HG03521 (cell line): ENCODE measurements at regions not wholly inside any gene's neighbourhood (a gene's known extent, or its start where the extent isn't known, plus 50 kb on each side); places are given as distances from the start of the nearest gene placed in this dataset.
"Not testable (repeated sequence)": the region's sequence is repeated elsewhere in the genome, so short reads cannot be mapped to it uniquely, and the experiment has no call there.

ENCODE experiments used
- ATAC-seq: cut with Tn5 transposase; IDR thresholded peaks from one replicate; pipeline ENCODE4 v1.9.1; 2021; ENCODE audit warnings: mild to moderate bottlenecking, moderate library complexity; ENCODE audit not compliant: unreplicated experiment

DNA sequence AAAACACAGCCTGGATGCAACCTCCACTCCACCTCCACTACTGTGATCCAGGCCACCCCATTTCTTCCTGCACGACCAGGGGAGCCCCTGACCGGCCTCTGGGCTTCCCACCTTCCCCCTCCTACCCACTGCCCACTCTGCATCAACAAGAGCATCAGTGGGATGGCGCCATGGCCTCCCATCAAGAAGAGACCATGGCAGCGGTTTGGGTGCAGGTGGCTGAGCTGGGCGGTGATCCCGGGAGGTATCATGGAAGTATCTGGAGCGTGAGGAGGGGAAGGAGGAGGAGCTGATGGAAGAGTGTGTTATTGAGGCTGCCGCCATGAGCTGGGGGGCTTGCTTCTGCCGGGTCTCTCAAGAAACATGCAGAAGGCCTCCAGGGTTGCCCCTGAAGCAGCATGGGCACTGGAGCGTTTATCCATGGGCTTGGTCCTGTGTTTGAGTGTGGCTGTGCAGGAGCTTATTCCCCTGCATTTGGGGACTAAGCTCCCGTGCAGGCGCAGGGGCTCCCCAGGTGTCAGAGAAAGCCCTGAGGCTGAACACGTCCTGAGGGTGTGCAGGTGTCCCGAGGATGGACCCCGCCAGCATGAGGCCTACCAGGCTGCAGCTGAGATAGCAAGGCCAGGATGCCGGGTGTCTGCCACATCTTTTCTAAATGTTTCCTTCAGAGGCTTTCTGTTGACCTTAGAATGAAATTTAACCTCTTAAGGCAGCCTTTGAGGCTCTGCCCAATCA lies 99.2 kb upstream of the PCBD1 start:
- ATAC-seq, result no peak

DNA sequence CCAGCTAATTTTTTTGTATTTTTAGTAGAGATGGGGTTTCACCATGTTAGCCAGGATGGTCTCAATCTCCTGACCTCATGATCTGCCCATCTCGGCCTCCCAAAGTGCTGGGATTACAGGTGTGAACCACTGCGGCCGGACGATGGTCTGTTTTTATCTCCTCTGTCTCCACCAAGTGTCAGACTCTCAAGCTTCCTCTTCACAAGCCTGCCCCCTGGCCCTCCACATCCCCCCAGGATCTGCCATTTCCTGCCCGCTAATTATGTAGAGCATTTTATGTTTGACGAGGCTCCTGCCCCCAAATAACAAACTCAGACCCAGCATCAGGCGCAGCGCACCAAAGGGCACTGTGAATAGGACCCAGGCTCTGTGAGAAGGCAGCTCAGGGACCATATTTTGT lies 101.8 kb upstream of the PCBD1 start:
- not testable (repeated sequence) for ATAC-seq

GRCh38 chr10:70990681-70991080 lies 102.3 kb upstream of the PCBD1 start:
- no peak for ATAC-seq

DNA sequence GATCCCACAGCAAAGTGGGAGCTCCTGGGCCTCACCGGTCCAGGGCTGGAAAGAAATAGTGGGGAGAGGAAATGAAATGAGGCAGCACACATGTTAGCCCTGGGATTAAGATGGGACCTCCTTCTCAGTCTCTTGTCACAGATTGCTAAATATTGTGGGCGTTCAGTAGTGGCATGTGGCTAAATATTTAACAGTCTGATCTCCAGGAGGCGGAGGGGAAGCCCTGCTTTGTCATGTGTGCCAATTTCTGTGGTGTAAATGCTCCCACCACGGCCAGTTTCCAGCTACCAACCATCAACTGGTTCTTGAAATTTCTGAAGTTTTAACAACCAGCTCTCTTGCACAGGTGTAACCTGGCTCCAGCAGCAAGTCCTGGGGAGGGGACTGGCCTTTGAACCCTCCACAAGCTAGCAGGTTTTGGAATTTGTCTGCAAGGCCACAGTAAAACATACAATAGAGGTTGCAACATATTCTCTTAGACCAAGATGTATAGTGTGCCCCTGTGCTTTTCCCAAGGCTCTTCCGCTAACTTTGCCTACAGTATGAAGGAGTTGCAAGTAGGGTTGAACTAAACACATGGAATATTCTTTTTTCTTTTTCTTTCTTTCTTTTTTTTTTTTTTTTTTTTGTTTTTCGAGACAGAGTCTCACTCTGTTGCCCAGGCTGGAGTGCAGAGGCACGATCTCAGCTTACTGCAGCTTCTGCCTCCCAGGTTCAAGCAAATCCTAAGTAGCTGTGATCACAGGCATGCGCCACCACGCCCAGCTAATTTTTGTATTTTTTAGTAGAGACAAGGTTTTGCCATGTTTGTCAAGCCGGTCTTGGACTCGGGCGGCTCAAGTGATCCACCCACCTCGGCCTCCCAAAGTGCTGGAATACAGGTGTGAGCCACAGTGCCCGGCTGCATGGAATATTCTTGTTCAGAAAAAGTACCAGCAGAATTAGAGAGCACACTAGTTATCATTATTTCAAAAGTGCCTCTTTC lies 103.1 kb upstream of the PCBD1 start:
- no peak for ATAC-seq

- ATAC-seq, result no peak
Measured at GRCh38 chr10:70992436-70992835, 104.1 kb upstream of the PCBD1 start.

- ATAC-seq, result no peak
Measured at GRCh38 chr10:70993051-70993450, 104.7 kb upstream of the PCBD1 start.

DNA sequence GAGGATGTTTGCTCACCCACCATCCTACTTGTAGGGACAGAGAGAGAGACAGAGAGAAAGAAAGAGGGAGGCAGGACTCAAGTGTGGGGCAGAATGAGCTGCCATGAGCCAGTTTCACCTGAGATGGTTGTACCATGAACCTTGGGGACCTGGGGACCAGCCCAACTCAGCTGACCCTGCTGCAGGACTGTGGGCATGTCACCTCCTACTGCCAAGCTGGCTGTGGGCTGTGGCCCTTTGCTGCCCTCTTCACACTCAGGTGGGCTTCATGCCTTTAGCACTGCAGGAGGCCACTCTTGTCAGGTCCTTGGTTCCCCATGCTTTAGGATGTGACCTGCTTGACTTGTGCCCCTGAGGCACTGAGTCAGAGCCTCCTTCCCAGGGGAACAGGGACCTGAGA lies 108.2 kb upstream of the PCBD1 start:
- no peak for ATAC-seq

DNA sequence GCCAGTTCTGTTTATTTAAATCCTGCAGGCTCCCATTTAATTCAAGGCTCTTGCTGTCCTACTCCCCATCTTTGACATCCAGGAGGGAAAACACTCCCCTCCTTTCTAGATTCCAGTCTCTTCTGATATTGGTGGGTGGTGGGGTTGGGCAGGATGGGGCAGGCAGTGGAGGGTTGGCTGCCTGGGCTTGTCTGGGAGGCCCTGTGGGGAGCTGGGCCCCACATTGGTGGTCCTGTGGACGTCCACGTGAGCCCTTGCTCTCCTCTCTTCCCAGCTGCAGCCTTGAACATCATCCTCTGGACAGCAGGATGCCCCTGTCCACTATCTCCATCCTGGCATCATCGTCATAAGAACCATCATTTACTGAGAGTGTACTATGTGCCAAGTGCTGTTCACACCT lies 108.9 kb upstream of the PCBD1 start:
- no peak for ATAC-seq

DNA sequence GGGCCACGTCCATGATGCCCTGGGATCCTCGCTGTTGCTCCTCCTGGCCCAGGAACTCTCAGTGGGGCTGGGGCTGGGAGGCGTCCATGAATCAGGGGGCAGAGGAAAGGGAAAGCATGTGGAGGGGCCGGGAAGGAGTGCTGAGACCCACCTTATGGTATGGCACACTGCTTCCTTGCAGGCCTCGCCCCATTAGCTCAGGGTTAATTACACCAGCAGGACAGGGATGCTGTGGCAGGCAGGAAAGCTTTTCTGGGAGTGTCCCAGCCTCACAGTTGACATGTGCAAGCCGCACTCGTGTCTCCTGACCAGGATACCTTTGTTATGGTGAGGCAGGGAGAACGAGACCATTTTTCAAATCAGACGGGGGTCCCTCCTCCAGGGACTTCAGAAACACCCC lies 109.7 kb upstream of the PCBD1 start:
- no peak for ATAC-seq

DNA sequence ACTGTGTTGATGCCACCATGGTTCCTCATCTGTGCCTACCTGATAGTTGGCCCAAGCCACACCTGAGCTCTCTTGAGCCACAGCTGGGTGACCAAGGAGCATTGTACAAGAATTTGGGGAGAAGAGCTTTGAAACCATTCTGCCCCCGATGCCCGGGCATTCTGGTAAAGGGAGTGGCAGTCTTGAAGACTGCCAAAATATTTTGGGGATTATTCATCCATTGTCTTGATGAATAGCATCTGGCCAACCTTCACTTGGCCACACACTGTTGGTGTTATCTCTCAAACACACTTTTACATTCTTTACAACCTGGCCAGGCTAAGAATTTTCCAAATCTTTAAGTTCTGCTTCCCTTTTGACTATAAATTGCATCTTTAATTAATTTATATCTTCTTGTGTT lies 113.1 kb upstream of the PCBD1 start:
- ATAC-seq, result no peak

GRCh38 chr10:71004176-71005075 lies 116.1 kb upstream of the PCBD1 start:
- ATAC-seq, result no peak

DNA sequence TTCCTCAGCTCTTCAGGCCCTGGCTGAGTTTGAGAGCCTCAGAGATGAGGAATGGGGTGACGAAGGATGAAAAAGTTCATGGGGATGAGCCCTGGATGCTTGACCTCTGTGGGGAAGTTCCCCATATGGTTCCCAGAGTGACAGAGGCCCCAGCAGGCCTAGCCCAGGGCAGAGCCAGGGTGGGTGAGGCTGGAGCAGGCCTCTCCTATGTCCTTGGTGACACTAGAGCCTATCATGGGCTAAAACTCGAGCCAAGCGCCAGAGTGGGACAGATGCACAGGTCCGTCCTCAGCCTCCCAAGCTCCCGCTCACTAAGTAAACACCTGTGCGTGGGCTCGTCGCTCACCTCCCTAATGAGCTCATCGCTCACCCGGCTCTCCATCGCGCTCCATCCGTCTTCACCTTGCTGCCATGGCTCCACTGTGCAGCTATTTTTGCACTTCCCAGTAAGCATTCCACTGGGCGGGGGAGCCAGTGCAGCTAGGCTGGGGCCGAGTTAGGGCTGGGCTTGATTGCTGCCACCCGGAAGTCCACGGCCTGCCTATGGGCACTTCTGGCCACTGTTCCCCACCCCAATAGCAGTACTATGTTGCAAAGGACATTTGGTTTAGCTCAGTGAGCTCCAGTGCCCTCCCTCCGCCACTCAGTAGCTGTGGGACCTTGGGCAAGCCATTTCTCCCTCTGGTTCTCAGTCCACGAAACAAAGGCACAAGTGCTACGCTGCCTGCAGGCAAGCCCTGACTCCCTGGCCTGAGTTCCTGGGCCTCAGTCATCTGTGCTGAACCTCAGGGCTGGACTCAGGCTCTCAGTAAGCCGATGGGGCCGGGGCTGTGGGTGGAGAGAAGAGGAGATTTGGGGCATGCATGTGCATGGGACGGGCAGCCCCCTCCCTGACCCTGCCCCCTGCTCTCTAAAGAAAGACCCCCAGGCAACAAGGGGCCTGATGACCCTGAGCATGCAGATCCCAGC lies 117.3 kb upstream of the PCBD1 start:
- ATAC-seq, result no peak

DNA sequence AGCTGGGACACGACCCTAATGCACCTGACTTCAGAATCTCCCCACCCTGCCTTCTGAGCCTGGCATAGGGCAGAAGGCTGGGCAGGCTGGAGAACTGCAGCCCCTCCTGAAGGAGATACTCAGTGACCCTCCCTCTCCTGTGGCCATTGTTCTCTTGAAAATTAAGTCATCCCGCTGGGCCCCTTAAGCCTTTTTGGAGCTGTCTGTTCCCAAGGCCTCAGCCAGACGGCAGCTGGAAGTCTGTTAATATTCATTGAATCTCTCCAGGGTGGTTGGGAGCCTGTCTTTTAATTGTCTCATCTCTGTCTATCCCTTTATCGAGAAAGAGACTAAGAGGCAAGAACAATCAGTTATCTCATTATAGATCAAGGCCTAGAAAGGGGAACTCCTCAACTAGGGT lies 118.1 kb upstream of the PCBD1 start:
- no peak for ATAC-seq

DNA sequence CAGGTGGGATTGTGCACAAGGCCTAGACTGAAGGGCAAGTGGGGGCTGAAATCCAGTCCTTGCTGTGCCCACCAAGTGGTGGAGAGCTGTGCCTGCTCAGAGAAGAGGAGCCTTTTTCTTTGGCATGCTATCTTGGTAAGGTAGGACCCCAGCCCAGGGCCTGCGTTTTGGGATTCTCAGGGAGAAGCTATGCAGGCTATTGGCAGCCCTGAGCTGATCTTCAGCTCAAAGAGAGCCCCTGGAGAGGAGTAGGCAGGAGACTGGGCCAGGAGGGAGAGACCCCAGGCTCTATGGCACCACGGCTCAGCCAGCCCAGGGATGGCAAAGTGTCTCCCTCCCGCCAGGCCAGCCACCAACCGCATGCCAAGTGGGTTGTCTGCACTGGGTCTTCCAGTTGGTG lies 119.2 kb upstream of the PCBD1 start:
- no peak for ATAC-seq

DNA sequence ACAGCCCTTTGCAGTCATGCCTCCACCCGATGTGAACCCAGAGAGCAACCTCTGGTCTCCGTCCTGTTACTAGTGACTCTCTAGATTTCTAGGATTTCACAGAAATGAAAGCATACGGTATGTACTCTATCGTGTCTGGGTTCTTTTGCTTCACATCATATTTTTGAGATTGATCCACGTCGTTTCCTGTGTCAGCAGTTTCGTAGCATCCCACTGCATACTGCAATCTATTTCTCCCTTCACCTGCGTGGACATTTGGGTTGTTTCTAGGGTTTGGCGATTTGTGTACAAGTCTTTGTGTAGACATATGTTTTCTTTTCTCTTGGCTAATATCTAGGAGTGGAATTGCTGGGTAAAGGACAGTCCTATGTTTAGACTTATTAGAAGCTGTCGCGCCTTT lies 119.8 kb upstream of the PCBD1 start:
- ATAC-seq, result no peak

- no peak for ATAC-seq
Measured at GRCh38 chr10:71009126-71009525, 120.8 kb upstream of the PCBD1 start.

DNA sequence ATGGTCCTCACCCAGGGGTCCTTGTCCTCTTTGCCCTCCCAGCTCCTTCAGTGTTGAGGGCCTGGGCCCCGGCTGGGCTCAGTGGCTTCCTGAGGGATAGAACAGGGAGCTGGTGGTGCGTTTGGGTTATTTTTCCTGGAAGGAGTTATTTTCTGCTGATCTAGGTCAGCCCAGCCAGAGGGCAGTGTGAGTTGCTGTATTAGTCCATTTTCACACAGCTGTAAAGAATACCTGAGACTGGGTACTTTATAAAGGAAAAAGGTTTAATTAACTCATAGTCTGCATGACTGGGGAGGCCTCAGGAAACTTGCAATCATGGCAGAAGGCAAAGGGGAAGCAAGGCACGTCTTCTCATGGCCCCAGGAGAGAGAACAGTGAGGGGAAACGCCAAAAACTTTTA lies 122.4 kb upstream of the PCBD1 start:
- ATAC-seq, result no peak

DNA sequence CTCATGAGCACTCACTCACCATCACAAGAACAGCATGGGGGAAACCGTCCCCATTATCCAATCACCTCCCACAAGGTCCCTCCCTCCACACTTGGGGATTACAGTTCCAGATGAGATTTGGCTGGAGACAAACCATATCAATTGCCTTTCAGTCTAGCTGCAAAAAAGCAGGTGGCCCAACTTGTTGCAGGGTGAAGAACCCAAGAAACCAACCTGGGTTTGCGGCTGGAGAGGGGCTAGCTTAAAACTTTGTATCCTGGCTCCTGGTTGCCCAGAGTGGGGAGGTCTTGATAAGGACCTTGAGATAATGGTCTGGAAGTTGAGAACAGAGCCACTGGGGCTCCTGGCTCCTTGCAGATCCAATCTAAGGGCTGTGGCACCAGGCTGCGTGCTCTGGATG lies 122.8 kb upstream of the PCBD1 start:
- ATAC-seq, result no peak

GRCh38 chr10:71014021-71014805 lies 125.8 kb upstream of the PCBD1 start:
- ATAC-seq, result no peak
